Endothelial cell of hepatic sinusoid (primary cell): ENCODE measurements at regions not wholly inside any gene's neighbourhood (a gene's known extent, or its start where the extent isn't known, plus 50 kb on each side); places are given as distances from the start of the nearest gene placed in this dataset.

Source experiments
- in situ Hi-C: cut with HindIII; loops from 2 replicates; pipeline ENCODE4 v1.10.0; 2017; ENCODE audit warnings: low sequenced_read_pairs

DNA sequence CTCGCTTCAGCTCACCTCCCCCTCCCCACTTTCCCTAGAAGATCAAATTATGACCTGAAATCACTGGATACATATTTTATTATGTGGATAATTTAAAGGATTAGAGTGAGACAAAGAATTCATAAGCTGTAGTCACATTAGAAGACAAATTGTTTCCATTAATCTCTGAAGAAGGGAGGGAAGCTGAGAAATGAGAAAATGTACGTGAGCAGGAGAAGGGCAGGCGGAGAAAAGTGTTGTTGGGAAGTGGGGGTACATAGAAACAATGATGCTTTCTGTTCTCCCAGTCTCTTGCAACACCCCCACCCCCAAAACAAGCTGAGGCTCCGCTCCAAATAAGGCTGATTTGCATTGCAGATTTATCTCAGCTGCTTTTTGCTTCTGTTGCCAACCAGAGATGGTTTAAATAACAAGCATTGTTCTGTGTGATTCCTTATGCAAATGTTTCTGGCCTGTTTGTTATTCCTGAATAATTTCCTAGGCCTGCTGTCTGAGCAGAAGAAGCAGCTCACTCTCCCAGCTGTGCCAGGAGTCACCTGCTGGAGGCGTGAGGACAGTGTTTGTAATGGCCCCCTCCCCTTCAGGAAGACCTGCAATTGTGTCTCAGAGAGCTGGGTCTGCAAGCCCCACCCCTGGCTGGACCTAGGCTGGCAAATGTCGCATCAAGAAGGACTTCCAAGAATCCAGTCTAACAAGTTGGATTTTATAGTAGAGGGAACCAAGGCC is 121.8 kb upstream of the TNR start:
- in situ Hi-C loops = no loop called here

- in situ Hi-C loops = no loop called here
These were observed 121.2 kb upstream of the TNR start for GRCh38 chr1:175864625-175865024.

- in situ Hi-C loops = no loop called here
These were observed 120.8 kb upstream of the TNR start for GRCh38 chr1:175864183-175864582.

DNA sequence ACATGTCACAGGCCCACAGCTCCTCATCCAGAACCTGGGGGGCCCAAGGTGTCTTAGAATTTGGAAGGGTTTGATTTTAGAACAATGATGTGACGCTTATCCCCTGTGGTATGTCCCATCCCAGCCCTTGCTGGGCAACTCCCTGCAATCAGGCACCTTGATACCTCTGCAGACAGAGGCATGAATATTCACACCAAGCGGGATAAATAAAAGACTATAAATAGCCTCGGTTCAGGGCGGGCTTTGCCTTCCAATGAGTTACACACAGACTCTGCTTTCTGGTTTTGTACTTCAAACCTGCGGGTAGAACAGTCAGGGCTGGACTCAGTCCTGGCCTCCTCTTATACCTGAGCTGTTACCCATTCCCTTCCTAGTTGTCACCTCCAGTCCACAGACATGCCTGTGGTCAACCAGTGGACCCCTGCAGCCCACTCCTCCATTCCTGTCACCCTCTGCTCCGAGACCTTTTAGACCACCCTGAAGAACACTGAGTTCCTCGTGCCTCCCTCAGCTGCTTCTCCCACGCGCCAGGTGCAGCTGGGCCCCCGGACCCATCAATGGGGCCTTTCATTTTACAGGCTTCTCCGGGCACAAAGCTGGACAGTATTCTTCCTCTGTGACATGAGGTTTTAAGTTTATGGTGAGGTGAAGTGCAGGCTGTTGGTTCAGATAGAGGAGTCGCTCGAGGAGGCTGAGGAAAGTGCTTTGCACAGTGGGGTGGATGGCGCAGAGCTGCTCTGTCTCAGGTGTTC is 120.1 kb upstream of the TNR start:
- in situ Hi-C loops = no loop called here

GRCh38 chr1:175862408-175862807 is 119.0 kb upstream of the TNR start:
- in situ Hi-C loops = no loop called here

GRCh38 chr1:175861626-175862367 is 118.4 kb upstream of the TNR start:
- in situ Hi-C loops = no loop called here

- in situ Hi-C loops = no loop called here
These were observed 114.4 kb upstream of the TNR start for GRCh38 chr1:175857756-175858155.

- in situ Hi-C loops = no loop called here
These were observed 110.3 kb upstream of the TNR start for GRCh38 chr1:175853681-175854080.

GRCh38 chr1:175851749-175852148 is 108.4 kb upstream of the TNR start:
- in situ Hi-C loops = no loop called here

GRCh38 chr1:175848329-175848728 is 104.9 kb upstream of the TNR start:
- in situ Hi-C loops = no loop called here

- in situ Hi-C loops = no loop called here
These were observed 102.6 kb upstream of the TNR start for GRCh38 chr1:175845985-175846384.

DNA sequence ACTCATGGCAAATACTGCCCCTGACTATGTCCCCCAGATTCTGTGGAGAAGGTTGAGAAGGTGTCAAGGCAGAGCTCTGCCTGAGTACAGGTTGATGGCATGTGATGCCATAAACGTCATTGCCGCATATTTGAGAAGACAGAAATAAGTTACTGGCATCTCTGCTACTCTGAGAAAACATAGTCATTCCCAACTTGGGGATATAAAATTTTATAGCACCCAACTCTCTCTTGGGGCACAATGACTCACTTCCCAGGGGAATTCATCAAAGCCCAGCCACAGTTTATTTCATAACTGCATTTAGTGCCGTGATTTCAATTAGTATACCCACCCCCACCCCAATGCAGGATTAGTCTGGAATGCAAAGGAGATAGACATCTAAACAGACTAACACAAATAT is 101.9 kb upstream of the TNR start:
- in situ Hi-C loops = no loop called here

DNA sequence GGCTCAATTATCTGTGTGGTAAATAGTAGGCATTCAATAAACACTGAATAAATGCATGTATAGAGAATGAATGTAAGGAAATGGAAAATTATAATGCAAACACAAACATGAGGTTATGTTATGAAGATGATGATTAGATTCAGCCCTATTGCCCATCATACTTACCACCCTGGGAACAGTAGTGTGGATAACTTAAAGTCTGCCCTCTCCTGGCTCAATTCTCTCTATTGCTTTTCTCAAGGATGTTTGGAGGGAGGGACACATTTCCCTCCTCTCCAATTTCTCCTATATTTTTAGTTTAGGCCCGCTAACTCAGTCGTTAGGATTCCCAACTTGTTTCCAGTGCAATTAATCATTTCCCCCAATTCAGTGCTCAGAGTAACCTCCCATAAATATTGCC is 101.5 kb upstream of the TNR start:
- in situ Hi-C loops = no loop called here

DNA sequence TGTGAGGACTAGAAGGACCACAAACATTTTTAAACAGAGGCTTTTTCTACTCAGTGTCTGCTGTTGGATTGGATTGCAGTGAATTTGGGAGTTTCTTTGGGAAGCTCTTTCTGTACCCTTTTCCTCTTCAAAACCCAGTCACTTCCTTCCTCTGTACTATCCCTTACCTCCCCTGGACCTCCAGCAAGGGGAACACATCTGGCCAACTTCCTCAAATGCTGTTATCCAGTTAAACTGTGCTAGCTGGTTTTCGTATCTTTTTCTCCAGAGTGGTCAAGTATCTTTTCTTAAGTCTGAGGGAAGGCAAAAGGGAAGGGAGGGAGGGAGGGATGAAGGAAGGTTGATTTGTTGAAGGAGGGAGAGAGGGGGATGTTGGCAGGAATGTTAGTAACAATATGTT is 99.2 kb upstream of the TNR start:
- in situ Hi-C loops = no loop called here

- in situ Hi-C loops = no loop called here
These were observed 98.4 kb upstream of the TNR start for GRCh38 chr1:175841738-175842187.

GRCh38 chr1:175840787-175841186 is 97.4 kb upstream of the TNR start:
- in situ Hi-C loops = no loop called here

GRCh38 chr1:175839779-175840669 is 96.6 kb upstream of the TNR start:
- in situ Hi-C loops = no loop called here

- in situ Hi-C loops = loop anchor here (5.0 kb wide), 1 partner anchor 47 kb away; no protein-coding TSS in a partner anchor
These were observed 91.2 kb upstream of the TNR start for GRCh38 chr1:175834597-175834996.

DNA sequence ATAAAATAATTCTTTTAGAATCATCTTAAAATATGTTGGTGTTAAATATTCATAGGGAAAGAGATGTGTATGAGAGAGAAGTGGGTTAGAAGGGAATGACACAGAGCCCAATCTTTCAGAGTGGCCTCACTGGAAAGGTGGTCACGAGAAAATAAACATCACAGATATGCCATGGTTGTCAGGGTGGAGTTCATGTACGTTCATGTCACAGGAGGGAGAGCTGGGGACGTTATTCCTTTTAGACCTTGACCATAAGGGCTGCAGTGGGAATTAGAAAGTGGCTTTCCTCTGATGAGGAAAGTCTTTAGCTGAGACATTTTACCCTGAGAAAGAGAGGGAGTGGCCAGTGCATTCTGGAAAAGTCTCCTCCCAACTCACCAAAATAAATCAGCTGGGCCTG is 90.6 kb upstream of the TNR start:
- in situ Hi-C loops = loop anchor here (5.0 kb wide), 1 partner anchor 47 kb away; no protein-coding TSS in a partner anchor

DNA sequence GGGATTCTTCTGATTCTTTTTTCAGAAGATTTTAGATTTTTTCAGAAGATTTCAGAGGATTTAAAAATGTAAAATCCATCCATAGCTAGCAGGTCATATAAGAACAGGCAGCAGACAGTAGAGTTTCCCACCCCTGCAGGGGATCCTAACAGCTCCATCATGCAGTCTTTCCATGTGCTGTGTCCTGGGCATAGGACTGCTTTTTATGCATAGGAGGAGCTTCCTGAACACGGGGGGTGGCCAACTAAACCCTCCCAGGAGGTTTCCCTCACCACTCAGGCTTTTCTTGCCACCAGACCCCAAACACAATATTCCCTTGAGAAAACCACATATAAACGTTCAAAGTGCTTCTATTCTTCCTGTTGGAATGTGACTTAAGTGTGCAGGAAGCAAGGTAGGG is 90.1 kb upstream of the TNR start:
- in situ Hi-C loops = loop anchor here (5.0 kb wide), 1 partner anchor 46 kb away; no protein-coding TSS in a partner anchor
